Transverse colon (tissue), 4 donors: ENCODE measurements at regions not wholly inside any gene's neighbourhood (a gene's known extent, or its start where the extent isn't known, plus 50 kb on each side); places are given as distances from the start of the nearest gene placed in this dataset.
"Not testable (repeated sequence)": the region's sequence is repeated elsewhere in the genome, so short reads cannot be mapped to it uniquely, and the experiment has no call there.

Experiments used
- DNase-seq: peaks from one replicate; pipeline ENCODE4 v3.0.0-alpha.2; 2019
- H3K27ac ChIP-seq, 4 donors: fragments of 200-600 bp; sonication (generic); 2 replicates each; pipeline ENCODE4 v1.5.1; 2016 to 2018; ENCODE audit warnings: inconsistent platforms in 4 of 4
- H3K27me3 ChIP-seq: fragments of 200-600 bp; sonication (generic); 2 replicates; pipeline ENCODE4 v1.5.1; 2017; ENCODE audit warnings: inconsistent platforms
- H3K36me3 ChIP-seq, 4 donors: fragments of 200-600 bp; sonication (generic); 2 replicates each; pipeline ENCODE4 v1.5.1; 2017 to 2019; ENCODE audit warnings: inconsistent platforms in 4 of 4
- H3K4me1 ChIP-seq, 4 donors: fragments of 200-600 bp; sonication (generic); 2 replicates each; pipeline ENCODE4 v1.5.1; 2017 to 2020; ENCODE audit warnings: inconsistent platforms in 4 of 4
- H3K4me3 ChIP-seq, 4 donors: fragments of 200-600 bp; sonication (generic); 1 replicate in 1 of 4; 2 replicates in 3 of 4; pipeline versions ENCODE4 v1.5.1 to v1.6.1; 2017 to 2019; ENCODE audit warnings: inconsistent platforms in 4 of 4
- H3K9me3 ChIP-seq, 2 donors: fragments of 200-600 bp; sonication (generic); 2 replicates each; pipeline ENCODE4 v1.5.1; 2017 to 2019; ENCODE audit warnings: inconsistent platforms in 2 of 2
- CTCF ChIP-seq, 5 experiments: fragments of 200-600 bp in 3 of 5; fragments of 450-650 bp in 2 of 5; sonication (generic) in 3 of 5; IDR thresholded peaks; 1 replicate in 2 of 5; 2 replicates in 3 of 5; pipeline ENCODE4 v1.5.1; 2016 to 2017; ENCODE audit warnings: antibody characterized with exemption in 5 of 5, inconsistent platforms in 3 of 5, mild to moderate bottlenecking in 2 of 5, moderate library complexity in 1 of 5
- EP300 ChIP-seq: sonication (generic); formaldehyde crosslinking; IDR thresholded peaks from one replicate; pipeline ENCODE4 v1.6.1; 2017; ENCODE audit warnings: antibody characterized with exemption, low read depth
- POLR2A ChIP-seq: fragments of 450-650 bp; IDR thresholded peaks from one replicate; pipeline ENCODE4 v1.6.1; 2016; ENCODE audit warnings: antibody characterized with exemption, mild to moderate bottlenecking, moderate library complexity
- POLR2AphosphoS5 ChIP-seq, 3 donors: sonication (generic); formaldehyde crosslinking; IDR thresholded peaks; one replicate each; pipeline ENCODE4 v1.6.1; 2016; ENCODE audit warnings: antibody characterized with exemption in 3 of 3
- WGBS, 2 donors: methylation state at CpG; one replicate each; pipeline ENCODE4 v1.1.5; 2018; ENCODE audit warnings: low coverage in 1 of 2; 5-methylcytosine and 5-hydroxymethylcytosine counted together
- in situ Hi-C, 4 donors: fragments of 200-750 bp; cut with MboI; loops; one replicate each; pipeline versions ENCODE4 v1.15.0 to v1.15.1; 2017; ENCODE audit warnings: low sequenced_read_pairs in 3 of 4, low pct_ligation_motif_present in 1 of 4, low pct_unique_long_range_greater_than_20kb in 1 of 4
- intact Hi-C: fragments of 100-400 bp; cut with DNase I; formaldehyde crosslinking; loops from one replicate; pipeline ENCODE4 v1.15.1; 2023; ENCODE audit warnings: low total_unique reads

- DNase-seq: no peak
- Histone ChIP-seq H3K9me3 (no peaks in the 10 kb centered on the region), H3K27ac (no peak overlapping the region), H3K4me3 (no peak overlapping the region), H3K4me1 (no peaks in the 10 kb centered on the region), H3K36me3 (no peaks in the 10 kb centered on the region), H3K27me3 (no peaks in the 10 kb centered on the region)
- in situ Hi-C loops: no loop called here
- TF ChIP-seq POLR2A: no peak
- no peak for TF ChIP-seq CTCF (IDR thresholded peaks at IDR 0.05)
- TF ChIP-seq EP300: no peak
- no peak for TF ChIP-seq POLR2AphosphoS5 (IDR thresholded peaks at IDR 0.05)
- 70% methylated on average over 1 of the region's 1 CpG for WGBS, 2 donors
- intact Hi-C loops: no loop called here
Observed at GRCh38 chr2:228516019-228516418, 334.5 kb upstream of the SPHKAP start.

GRCh38 chr2:228513480-228513879 lies 332.0 kb upstream of the SPHKAP start:
- WGBS, 2 donors: 78 to 85% methylated on average over 3 to 4 of the region's 4 CpGs
- H3K27ac ChIP-seq, H3K36me3 ChIP-seq, H3K9me3 ChIP-seq, H3K4me3 ChIP-seq, H3K27me3 ChIP-seq, DNase-seq, in situ Hi-C loops, intact Hi-C loops, H3K4me1 ChIP-seq: not testable (repeated sequence)

GRCh38 chr2:228509021-228509420 lies 327.5 kb upstream of the SPHKAP start:
- 45 to 70% methylated on average over 2 of the region's 2 CpGs for WGBS, 2 donors
- no peaks in the 10 kb centered on the region for H3K9me3 ChIP-seq
- no peak for TF ChIP-seq EP300
- TF ChIP-seq POLR2A: no peak
- TF ChIP-seq CTCF (IDR thresholded peaks at IDR 0.05): no peak
- TF ChIP-seq POLR2AphosphoS5 (IDR thresholded peaks at IDR 0.05): no peak
- in situ Hi-C loops: no loop called here
- H3K36me3 ChIP-seq: no peaks in the 10 kb centered on the region
- intact Hi-C loops: no loop called here
- H3K4me3 ChIP-seq: no peak overlapping the region
- DNase-seq: no peak
- no peaks in the 10 kb centered on the region for H3K4me1 ChIP-seq
- H3K27me3 ChIP-seq: no peaks in the 10 kb centered on the region
- no peak overlapping the region for H3K27ac ChIP-seq

- Histone ChIP-seq H3K4me1 (no peaks in the 10 kb centered on the region), H3K4me3 (no peak overlapping the region), H3K9me3 (no peaks in the 10 kb centered on the region), H3K36me3 (no peaks in the 10 kb centered on the region), H3K27ac (no peak overlapping the region), H3K27me3 (no peaks in the 10 kb centered on the region)
- 52 to 73% methylated on average over 2 to 3 of the region's 3 CpGs for WGBS, 2 donors
- intact Hi-C loops: no loop called here
- DNase-seq: no peak
- in situ Hi-C loops: no loop called here
- TF ChIP-seq CTCF (IDR thresholded peaks at IDR 0.05): no peak
- TF ChIP-seq POLR2AphosphoS5 (IDR thresholded peaks at IDR 0.05): no peak
- no peak for TF ChIP-seq POLR2A
- TF ChIP-seq EP300: no peak
Observed at GRCh38 chr2:228507870-228508269, 326.4 kb upstream of the SPHKAP start.

GRCh38 chr2:228507231-228507824 lies 325.8 kb upstream of the SPHKAP start:
- no peaks in the 10 kb centered on the region for H3K4me1 ChIP-seq
- 69 to 71% methylated on average over 5 to 6 of the region's 6 CpGs for WGBS, 2 donors
- intact Hi-C loops (no loop called here), in situ Hi-C loops (no loop called here)
- DNase-seq: no peak
- H3K27me3 ChIP-seq: no peaks in the 10 kb centered on the region
- H3K27ac ChIP-seq: no peak overlapping the region
- H3K4me3 ChIP-seq: no peak overlapping the region
- H3K36me3 ChIP-seq: no peaks in the 10 kb centered on the region
- H3K9me3 ChIP-seq: no peaks in the 10 kb centered on the region
- TF ChIP-seq EP300: no peak
- TF ChIP-seq POLR2A: no peak
- no peak for TF ChIP-seq POLR2AphosphoS5 (IDR thresholded peaks at IDR 0.05)
- no peak for TF ChIP-seq CTCF (IDR thresholded peaks at IDR 0.05)
